K562 (cell line): ENCODE measurements at regions not wholly inside any gene's neighbourhood (a gene's known extent, or its start where the extent isn't known, plus 50 kb on each side); places are given as distances from the start of the nearest gene placed in this dataset.

ENCODE experiments used
- BRF1 ChIP-seq: IDR thresholded peaks from 3 replicates; pipeline ENCODE4 v1.6.1; 2011; ENCODE audit warnings: borderline replicate concordance, mild to moderate bottlenecking; ENCODE audit not compliant: insufficient read length; ENCODE audit errors: extremely low read depth
- COPS2 ChIP-seq: fragments of 450-650 bp; conservative IDR thresholded peaks from 2 replicates; pipeline ENCODE4 v1.6.1; 2016; ENCODE audit warnings: mild to moderate bottlenecking, moderate library complexity
- ESRRB ChIP-seq: fragments of 250-450 bp; sonication (Bioruptor Pico); IDR thresholded peaks from 2 replicates; pipeline ENCODE4 v1.5.0; 2020; ENCODE audit warnings: mild to moderate bottlenecking, moderate library complexity, borderline replicate concordance
- KDM4B ChIP-seq, 2 experiments: fragments of 450-650 bp in 1 of 2; sonication (generic) in 1 of 2; IDR thresholded peaks; 2 replicates each; pipeline ENCODE4 v1.6.1; 2016 to 2017; ENCODE audit warnings: borderline replicate concordance in 2 of 2, antibody characterized with exemption in 1 of 2, low read depth in 1 of 2, mild to moderate bottlenecking in 1 of 2
- MAFG ChIP-seq: fragments of 450-650 bp; conservative IDR thresholded peaks from 2 replicates; pipeline ENCODE4 v1.6.1; 2016; ENCODE audit warnings: missing genetic modification characterization, missing compliant biosample characterization
- MAZ ChIP-seq, 2 experiments: fragments of 450-650 bp in 1 of 2; sonication (generic) in 1 of 2; formaldehyde crosslinking; IDR thresholded peaks in 1 of 2; conservative IDR thresholded peaks in 1 of 2; 2 replicates each; pipeline versions ENCODE4 v1.4.0 to v1.5.0; 2020; ENCODE audit warnings: mild to moderate bottlenecking in 1 of 2, missing genetic modification reagents in 1 of 2
- MED1 ChIP-seq: sonication (generic); formaldehyde crosslinking; IDR thresholded peaks from 2 replicates; pipeline ENCODE4 v1.8.1; 2023; ENCODE audit warnings: missing genetic modification reagents, borderline replicate concordance
- MTA2 ChIP-seq: fragments of 450-650 bp; IDR thresholded peaks from 2 replicates; pipeline ENCODE4 v1.6.1; 2016; ENCODE audit warnings: low read depth
- NFATC3 ChIP-seq: fragments of 450-650 bp; IDR thresholded peaks from 2 replicates; pipeline ENCODE4 v1.6.1; 2017; ENCODE audit warnings: mild to moderate bottlenecking
- NFE2L1 ChIP-seq: fragments of 450-650 bp; IDR thresholded peaks from 2 replicates; pipeline ENCODE4 v1.6.1; 2016; ENCODE audit warnings: missing genetic modification characterization, low read depth, mild to moderate bottlenecking, missing compliant biosample characterization, moderate library complexity, borderline replicate concordance
- PPARD ChIP-seq: fragments of 250-450 bp; sonication (Bioruptor Pico); IDR thresholded peaks from 2 replicates; pipeline ENCODE4 v1.8.0; 2022; ENCODE audit warnings: inconsistent platforms, mild to moderate bottlenecking, moderate library complexity
- YY1 ChIP-seq, 3 experiments: IDR thresholded peaks; 2 replicates each; pipeline ENCODE4 v1.6.1; 2011; ENCODE audit warnings: low read length in 2 of 3, mild to moderate bottlenecking in 2 of 3, moderate library complexity in 2 of 3, borderline replicate concordance in 1 of 3, control low read depth in 1 of 3, low read depth in 1 of 3; ENCODE audit not compliant: insufficient read depth in 3 of 3, insufficient replicate concordance in 2 of 3, control insufficient read depth in 1 of 3, insufficient read length in 1 of 3; ENCODE audit errors: extremely low read depth in 1 of 3
- ZNF174 ChIP-seq: fragments of 250-450 bp; sonication (Bioruptor Pico); IDR thresholded peaks from 2 replicates; pipeline ENCODE4 v1.4.0; 2020; ENCODE audit warnings: mild to moderate bottlenecking
- TF ChIP-seq, protein P1 (sequence below): fragments of 450-650 bp; IDR thresholded peaks from 2 replicates; pipeline ENCODE4 v1.6.1; 2014; ENCODE audit warnings: low read depth, mild to moderate bottlenecking, moderate library complexity, borderline replicate concordance
- TF ChIP-seq, protein P2 (sequence below), 2 experiments: fragments of 250-450 bp in 1 of 2; fragments of 450-650 bp in 1 of 2; sonication (Bioruptor Pico) in 1 of 2; IDR thresholded peaks; 2 replicates each; pipeline versions ENCODE4 v1.6.1 to v1.8.0; 2016 to 2021; ENCODE audit warnings: mild to moderate bottlenecking in 2 of 2, moderate library complexity in 2 of 2, missing compliant biosample characterization in 1 of 2, missing genetic modification characterization in 1 of 2
- TF ChIP-seq, protein P3 (sequence below): fragments of 250-450 bp; sonication (Bioruptor Pico); IDR thresholded peaks from 2 replicates; pipeline ENCODE4 v1.4.0; 2020; ENCODE audit warnings: borderline replicate concordance
- TF ChIP-seq, protein P4 (sequence below): IDR thresholded peaks from 2 replicates; pipeline ENCODE4 v1.6.1; 2012; ENCODE audit warnings: low read depth, low read length, improper control_type of control experiment, borderline replicate concordance
- TF ChIP-seq, protein P5 (sequence below): sonication (generic); formaldehyde crosslinking; IDR thresholded peaks from 2 replicates; pipeline ENCODE4 v1.8.1; 2023; ENCODE audit warnings: mild to moderate bottlenecking, missing genetic modification reagents
- TF ChIP-seq, protein P6 (sequence below): fragments of 250-450 bp; sonication (Bioruptor Pico); IDR thresholded peaks from 2 replicates; pipeline ENCODE4 v1.8.0; 2021; ENCODE audit warnings: borderline replicate concordance, mild to moderate bottlenecking, moderate library complexity; ENCODE audit not compliant: poor library complexity, severe bottlenecking

DNA sequence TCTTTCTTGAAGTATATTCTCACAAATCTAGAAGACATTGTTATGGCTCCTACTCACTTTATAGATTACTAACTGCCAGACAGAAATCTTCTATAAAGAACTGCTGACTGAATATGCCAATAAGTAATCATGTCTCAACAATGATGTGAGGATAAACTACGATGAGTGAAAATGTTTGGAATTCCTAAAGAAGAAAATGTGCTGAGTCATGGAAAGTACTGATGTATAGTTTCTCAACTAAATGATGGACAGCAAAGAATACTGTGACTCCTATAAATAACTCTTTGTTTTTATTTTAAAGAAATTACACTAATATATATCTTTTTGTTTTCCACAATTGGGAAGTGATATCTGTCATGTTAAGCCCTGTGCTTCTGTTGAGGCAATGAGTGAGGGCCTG is 232.9 kb downstream of the LNPK start (continued):
- TF ChIP-seq, protein P1, sequence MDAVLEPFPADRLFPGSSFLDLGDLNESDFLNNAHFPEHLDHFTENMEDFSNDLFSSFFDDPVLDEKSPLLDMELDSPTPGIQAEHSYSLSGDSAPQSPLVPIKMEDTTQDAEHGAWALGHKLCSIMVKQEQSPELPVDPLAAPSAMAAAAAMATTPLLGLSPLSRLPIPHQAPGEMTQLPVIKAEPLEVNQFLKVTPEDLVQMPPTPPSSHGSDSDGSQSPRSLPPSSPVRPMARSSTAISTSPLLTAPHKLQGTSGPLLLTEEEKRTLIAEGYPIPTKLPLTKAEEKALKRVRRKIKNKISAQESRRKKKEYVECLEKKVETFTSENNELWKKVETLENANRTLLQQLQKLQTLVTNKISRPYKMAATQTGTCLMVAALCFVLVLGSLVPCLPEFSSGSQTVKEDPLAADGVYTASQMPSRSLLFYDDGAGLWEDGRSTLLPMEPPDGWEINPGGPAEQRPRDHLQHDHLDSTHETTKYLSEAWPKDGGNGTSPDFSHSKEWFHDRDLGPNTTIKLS = no peak
- TF ChIP-seq BRF1 (no peak), ESRRB (CRISPR knock-in tag) (no peak), ZNF174 (CRISPR knock-in tag) (no peak), MTA2 (no peak), KDM4B (IDR thresholded peaks at IDR 0.05; ENCODE audit: borderline replicate concordance in 2 of 2, low read depth in 1 of 2) (no peak), MAZ (CRISPR knock-in tag; conservative IDR thresholded peaks at IDR 0.05 in 1 of 2, IDR thresholded peaks at IDR 0.05 in 1 of 2) (no peak), COPS2 (no peak), YY1 (IDR thresholded peaks at IDR 0.05; ENCODE audit: borderline replicate concordance in 1 of 3, control insufficient read depth in 1 of 3, extremely low read depth in 1 of 3, insufficient read depth in 3 of 3, insufficient read length in 1 of 3, insufficient replicate concordance in 2 of 3, low read depth in 1 of 3, low read length in 2 of 3) (no peak), PPARD (CRISPR knock-in tag) (no peak), NFE2L1 (tag) (peak; percentile 85), MAFG (tag) (peak; percentile 97), NFATC3 (no peak), MED1 (CRISPR knock-in tag) (no peak)
- TF ChIP-seq, protein P2, sequence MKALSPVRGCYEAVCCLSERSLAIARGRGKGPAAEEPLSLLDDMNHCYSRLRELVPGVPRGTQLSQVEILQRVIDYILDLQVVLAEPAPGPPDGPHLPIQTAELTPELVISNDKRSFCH (CRISPR knock-in tag; IDR thresholded peaks at IDR 0.05) = no peak
- TF ChIP-seq, protein P2 (tag; IDR thresholded peaks at IDR 0.05) = no peak
- TF ChIP-seq, protein P3, sequence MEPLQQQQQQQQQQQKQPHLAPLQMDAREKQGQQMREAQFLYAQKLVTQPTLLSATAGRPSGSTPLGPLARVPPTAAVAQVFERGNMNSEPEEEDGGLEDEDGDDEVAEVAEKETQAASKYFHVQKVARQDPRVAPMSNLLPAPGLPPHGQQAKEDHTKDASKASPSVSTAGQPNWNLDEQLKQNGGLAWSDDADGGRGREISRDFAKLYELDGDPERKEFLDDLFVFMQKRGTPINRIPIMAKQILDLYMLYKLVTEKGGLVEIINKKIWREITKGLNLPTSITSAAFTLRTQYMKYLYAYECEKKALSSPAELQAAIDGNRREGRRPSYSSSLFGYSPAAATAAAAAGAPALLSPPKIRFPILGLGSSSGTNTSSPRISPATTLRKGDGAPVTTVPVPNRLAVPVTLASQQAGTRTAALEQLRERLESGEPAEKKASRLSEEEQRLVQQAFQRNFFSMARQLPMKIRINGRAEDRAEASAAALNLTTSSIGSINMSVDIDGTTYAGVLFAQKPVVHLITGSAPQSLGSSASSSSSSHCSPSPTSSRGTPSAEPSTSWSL (CRISPR knock-in tag) = no peak
- TF ChIP-seq, protein P4, sequence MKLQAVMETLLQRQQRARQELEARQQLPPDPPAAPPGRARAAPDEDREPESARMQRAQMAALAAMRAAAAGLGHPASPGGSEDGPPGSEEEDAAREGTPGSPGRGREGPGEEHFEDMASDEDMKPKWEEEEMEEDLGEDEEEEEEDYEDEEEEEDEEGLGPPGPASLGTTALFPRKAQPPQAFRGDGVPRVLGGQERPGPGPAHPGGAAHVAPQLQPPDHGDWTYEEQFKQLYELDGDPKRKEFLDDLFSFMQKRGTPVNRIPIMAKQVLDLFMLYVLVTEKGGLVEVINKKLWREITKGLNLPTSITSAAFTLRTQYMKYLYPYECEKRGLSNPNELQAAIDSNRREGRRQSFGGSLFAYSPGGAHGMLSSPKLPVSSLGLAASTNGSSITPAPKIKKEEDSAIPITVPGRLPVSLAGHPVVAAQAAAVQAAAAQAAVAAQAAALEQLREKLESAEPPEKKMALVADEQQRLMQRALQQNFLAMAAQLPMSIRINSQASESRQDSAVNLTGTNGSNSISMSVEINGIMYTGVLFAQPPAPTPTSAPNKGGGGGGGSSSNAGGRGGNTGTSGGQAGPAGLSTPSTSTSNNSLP = no peak
- TF ChIP-seq, protein P5, sequence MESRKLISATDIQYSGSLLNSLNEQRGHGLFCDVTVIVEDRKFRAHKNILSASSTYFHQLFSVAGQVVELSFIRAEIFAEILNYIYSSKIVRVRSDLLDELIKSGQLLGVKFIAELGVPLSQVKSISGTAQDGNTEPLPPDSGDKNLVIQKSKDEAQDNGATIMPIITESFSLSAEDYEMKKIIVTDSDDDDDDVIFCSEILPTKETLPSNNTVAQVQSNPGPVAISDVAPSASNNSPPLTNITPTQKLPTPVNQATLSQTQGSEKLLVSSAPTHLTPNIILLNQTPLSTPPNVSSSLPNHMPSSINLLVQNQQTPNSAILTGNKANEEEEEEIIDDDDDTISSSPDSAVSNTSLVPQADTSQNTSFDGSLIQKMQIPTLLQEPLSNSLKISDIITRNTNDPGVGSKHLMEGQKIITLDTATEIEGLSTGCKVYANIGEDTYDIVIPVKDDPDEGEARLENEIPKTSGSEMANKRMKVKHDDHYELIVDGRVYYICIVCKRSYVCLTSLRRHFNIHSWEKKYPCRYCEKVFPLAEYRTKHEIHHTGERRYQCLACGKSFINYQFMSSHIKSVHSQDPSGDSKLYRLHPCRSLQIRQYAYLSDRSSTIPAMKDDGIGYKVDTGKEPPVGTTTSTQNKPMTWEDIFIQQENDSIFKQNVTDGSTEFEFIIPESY = no peak
- TF ChIP-seq, protein P6, sequence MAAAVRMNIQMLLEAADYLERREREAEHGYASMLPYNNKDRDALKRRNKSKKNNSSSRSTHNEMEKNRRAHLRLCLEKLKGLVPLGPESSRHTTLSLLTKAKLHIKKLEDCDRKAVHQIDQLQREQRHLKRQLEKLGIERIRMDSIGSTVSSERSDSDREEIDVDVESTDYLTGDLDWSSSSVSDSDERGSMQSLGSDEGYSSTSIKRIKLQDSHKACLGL = no peak
